GM10266 (cell line): ENCODE measurements at regions not wholly inside any gene's neighbourhood (a gene's known extent, or its start where the extent isn't known, plus 50 kb on each side); places are given as distances from the start of the nearest gene placed in this dataset.
"Not testable (repeated sequence)": the region's sequence is repeated elsewhere in the genome, so short reads cannot be mapped to it uniquely, and the experiment has no call there.

Experiments used
- DNase-seq: peaks from one replicate; pipeline ENCODE4 v3.0.0; 2012; ENCODE audit errors: extremely low spot score
- CTCF ChIP-seq: IDR thresholded peaks from 2 replicates; pipeline ENCODE4 v1.5.1; 2012; ENCODE audit warnings: mild to moderate bottlenecking, low read depth; ENCODE audit not compliant: control insufficient read depth, insufficient read depth; ENCODE audit errors: missing control alignments

DNA sequence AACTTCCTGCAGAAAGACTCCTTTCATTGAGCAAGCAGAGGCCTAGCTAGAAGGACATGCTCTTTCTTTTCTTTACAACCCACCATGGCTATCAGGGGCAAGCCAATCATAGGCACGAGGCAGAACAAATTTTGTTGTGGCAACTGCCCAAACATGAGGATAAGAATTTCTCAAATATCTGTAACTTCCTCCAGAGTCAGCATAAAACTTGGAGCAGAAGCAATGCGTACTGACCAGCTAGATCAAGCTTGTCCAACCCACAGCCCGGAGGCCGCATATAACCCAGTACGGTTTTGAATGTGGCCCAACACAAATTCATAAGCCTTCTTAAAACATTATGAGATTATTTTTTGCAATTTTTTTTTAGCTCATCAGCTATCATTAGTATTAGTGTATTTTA lies 87.0 kb upstream of the SOX21 start:
- no peak for TF ChIP-seq CTCF
- DNase-seq: no peak

GRCh38 chr13:94798738-94799137 lies 86.4 kb upstream of the SOX21 start:
- no peak for DNase-seq
- no peak for TF ChIP-seq CTCF

- no peak for DNase-seq
- TF ChIP-seq CTCF: no peak
Observed at GRCh38 chr13:94795292-94795691, 82.9 kb upstream of the SOX21 start.

DNA sequence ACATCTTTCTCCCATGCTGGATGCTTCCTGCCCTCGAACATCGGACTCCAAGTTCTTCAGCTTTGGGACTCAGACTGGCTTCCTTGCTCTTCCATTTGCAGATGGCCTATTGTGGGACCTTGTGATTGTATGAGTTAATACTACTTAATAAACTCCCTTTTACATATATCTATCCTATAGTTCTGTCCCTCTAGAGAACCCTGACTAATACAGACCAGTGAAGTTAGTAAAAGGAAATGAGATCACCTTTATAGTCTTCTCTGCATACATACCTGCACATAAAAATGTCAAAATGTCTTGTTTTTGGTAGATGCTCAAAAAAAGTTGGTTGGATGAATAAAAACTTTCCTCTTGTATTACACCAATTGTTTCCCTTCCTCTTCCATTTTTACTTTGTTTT lies 73.9 kb upstream of the SOX21 start:
- DNase-seq: not testable (repeated sequence)

DNA sequence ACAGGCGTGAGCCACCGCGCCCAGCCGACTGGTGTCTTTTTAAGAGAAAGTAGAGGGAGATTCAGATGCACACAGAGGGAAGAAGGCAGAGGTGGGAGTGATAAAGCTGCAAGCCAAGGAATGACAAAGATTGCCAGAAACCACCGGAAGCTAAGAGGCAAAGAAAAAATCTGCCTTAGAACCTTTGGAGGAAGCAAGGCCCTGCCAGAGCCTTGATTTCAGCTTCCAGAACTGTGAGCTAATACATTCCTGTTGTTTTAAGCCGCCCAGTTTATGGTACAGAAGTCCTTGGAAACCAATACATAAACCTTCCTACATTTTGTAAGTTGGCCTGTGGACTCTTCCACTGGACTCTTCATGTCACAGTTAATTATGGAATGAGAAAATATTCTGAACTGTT lies 71.7 kb upstream of the SOX21 start:
- TF ChIP-seq CTCF: no peak
- DNase-seq: no peak

GRCh38 chr13:94783489-94783888 lies 71.1 kb upstream of the SOX21 start:
- no peak for DNase-seq
- TF ChIP-seq CTCF: no peak

- DNase-seq: no peak
- TF ChIP-seq CTCF: no peak
Observed at GRCh38 chr13:94780421-94780820, 68.1 kb upstream of the SOX21 start.

DNA sequence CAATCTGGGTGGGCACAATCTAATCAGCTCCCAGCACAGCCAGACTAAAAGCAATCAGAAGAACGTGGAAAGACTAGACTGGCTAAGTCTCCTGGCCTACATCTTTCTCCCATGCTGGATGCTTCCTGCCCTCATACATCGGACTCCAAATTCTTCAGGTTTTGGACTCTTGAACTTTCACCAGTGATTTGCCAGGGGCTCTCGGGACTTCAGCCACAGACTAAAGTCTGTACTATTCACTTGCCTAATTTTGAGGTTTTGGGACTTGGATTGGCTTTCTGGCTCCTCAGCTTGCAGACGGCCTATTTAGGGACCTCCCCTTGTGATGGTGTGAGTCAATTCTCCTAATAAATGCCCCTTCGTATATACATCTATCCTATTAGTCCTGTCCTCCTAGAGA lies 66.6 kb upstream of the SOX21 start:
- TF ChIP-seq CTCF: no peak
- no peak for DNase-seq
